GOT3 (cell line): ENCODE measurements at regions not wholly inside any gene's neighbourhood (a gene's known extent, or its start where the extent isn't known, plus 50 kb on each side); places are given as distances from the start of the nearest gene placed in this dataset.

Experiments used
- DNase-seq: peaks from one replicate; lab custom pipeline; 2025; ENCODE audit warnings: mixed read lengths; lab: John Stamatoyannopoulos, UW

DNA sequence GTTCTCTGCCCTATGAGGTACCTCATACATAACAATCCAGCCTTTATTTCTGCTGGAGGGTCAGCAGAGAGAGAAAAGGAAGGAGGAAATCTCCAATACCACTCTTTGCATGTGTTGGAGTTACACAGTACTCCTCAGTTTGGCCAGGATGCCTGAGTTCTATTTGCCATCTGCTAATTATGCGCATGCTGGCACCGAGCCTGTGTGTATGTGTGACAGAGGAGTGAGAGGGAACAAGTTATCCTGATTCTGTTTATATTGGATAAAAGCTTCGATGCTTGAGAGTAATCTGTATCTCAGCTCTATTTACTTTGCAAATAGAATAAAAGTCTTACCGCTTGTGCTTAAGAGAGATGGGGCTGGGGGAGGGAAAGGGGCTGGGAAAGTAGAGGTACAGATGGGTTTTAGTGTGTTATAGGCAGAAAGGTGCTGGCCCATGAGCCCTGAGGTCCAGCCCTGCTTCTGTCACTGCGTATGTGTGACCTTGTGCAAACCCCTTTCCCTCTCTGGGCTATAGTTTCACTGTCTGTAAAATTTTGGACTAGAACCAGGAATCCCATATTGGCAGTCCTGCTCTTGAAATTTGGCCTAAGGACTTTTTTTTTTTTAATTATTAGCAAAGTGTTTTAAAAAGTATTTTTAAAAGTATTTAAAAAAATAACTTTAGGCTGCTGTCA is 54.5 kb upstream of the PLXNA2 start:
- no peak for DNase-seq

GRCh38 chr1:208300084-208300770 is 56.0 kb upstream of the PLXNA2 start:
- no peak for DNase-seq

DNA sequence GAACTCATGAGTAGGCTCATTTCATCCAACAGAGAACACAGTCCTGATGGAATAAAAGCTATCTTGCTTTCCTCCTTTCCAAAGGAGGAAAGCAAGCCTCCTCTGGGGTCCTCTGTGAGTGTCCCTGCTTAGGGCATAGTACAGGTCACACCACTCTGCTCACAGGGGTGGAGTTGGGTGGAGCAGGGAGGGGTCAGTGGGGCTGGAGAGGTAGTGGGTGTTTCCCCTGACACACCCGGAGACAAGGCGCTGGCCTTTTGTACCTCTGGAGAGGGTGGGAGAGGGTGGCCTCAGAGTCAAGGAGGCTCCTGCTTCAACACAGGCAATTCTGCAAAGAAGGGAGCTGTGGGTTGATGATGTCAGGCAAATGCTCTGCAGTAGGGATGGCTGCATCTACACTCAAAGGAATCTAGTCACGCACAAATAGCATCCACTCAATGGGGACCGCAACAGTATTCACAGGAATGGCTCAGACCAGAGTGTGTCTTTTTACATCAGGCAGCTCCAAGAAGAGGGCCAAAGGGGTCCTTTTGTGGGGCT is 58.6 kb upstream of the PLXNA2 start:
- DNase-seq, result no peak

DNA sequence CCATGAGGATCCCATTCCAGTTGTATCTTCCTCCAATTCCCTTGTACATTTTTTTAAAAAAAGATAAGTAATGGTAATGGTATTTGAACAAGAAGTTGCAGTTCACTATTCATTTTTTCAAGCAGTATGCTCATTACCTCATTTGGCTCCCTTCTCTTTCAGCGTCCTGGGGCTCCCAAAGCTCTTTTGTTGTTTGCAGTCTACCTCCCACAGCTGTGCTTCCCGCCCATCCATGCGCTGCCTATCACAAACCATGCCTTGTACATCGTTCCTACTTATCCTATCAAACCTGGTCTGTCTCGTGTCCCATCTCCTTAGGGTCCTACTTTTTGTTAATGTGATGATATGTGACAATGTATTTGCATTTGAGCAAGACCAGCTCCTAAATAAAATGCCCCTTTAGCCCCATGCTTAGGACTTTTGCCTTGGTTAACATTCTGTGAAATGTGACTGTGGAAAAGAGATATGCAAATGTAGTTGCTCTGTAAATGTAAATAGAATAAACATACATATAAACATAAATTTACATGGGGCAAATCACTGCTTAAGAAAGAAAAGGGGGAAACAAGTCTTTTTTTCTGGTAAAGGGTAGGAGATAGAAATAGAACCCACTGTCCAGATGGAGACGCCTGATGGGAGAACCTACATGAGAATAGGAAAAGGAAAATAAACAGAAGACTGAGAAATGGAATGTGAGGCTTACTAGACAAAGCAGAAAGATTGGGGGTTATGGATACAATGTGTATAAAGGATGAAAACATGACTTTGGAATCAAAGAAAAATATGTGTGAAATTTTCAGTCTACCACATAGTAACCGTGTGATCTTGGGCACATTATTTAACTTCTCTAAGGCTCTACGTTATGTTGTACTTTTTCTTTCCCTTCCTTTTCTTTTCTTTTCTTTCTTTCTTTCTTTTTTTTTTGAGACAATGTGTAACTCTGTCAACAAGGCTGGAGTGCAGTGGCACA is 59.8 kb upstream of the PLXNA2 start:
- no peak for DNase-seq

DNA sequence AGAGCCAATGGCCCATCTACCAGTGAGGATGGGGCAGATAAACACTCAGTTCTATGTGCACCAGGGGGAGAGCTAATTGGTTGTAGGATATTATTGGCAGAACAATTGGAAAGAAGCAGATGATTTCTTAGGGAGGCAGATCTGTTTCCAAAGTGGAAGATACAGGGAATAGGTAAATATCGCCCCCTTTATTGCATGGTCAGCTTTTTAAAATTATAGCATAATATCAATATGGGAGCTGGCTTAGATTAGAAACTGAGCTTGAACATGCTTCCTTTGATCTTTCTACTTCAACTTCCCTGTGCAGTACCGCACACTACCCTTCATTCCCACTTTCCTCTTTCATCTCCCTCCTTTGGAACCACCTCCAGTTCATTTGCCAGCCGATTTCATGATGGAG is 64.0 kb upstream of the PLXNA2 start:
- DNase-seq, result no peak

GRCh38 chr1:208309771-208310170 is 65.6 kb upstream of the PLXNA2 start:
- DNase-seq, result no peak

GRCh38 chr1:208312706-208313105 is 68.5 kb upstream of the PLXNA2 start:
- DNase-seq, result no peak

- no peak for DNase-seq
Measured at GRCh38 chr1:208314431-208314830, 70.2 kb upstream of the PLXNA2 start.

DNA sequence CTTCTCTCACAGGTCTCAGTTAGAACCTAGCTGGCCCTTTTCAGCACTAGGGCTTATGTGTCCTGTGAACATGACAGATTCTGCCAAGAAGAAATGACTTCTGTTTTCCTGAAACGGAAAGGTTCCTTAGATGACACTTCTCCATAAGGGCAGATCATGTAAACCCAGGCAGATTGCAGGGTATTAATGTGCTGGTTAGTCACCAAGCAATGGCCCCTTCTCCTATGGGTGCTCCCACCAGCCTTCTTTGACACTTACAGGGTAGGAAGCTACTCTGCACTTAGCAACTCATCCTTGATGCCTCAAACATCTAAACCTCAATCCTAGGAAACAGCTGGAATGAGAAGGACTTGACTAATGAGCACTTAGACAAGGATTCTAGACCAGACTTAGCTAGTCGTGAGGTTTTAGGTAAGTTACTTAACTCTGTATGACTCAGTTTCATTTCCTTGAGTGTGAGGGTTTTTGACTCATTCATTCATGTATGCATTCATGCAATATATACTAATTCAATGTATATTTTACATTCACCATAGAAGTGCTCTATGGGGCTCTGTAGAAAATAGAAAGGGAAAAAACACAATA is 74.1 kb upstream of the PLXNA2 start:
- DNase-seq, result no peak

DNA sequence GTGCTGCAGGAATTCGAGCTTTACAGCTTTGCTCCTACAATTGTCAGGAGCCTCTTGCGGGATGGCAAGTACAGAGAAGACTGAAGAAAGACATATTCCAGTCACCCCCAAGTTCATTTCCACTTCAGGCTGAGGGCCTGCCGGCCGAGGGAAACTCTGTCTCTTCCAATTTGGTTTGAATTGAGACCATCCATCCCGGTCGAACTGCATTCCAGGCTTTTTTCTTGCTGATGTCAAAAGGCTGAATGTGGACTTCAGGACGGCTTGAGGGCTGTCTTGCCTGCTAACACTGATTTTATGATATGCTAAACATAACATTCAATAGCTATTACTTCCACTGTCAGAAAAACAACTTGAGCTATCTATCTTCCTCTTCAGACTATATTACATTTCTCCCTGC is 79.8 kb upstream of the PLXNA2 start:
- no peak for DNase-seq

GRCh38 chr1:208326033-208326432 is 81.8 kb upstream of the PLXNA2 start:
- DNase-seq, result no peak

GRCh38 chr1:208329300-208329699 is 85.1 kb upstream of the PLXNA2 start:
- DNase-seq, result no peak

DNA sequence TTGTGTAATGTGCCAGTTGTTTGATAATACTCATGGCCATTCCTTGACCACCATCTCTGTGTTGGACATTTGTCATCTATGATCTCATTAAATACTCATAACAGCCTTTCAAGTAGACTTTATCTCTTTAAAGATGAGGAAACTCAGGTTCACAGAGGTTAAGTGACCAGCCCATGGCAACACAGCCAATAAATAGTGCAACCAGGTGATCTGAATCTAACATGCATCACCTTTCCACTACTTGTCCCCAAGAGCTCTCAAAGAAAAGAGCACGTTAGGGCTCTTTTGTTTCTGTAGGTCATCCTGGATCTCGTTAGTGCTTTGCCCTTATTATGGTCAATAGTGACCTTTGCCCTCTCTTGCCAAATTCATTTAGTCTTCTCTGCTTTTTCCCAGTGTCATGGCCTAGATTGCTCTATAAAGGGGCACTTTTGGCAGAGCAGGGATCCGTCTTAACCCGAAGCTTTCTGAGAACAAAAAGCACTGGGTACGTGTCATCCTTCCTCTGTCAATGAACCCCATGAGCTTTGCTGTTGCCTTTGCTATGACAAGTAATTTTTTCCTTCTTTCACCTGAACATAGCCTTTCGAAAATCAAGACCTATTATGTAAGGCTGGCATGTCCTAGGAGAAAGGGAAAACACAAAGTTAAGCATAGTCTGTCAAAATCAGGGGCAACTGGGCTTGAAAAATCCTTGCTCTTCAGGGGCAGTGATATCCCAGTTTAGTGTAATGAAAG is 88.0 kb upstream of the PLXNA2 start:
- no peak for DNase-seq

DNA sequence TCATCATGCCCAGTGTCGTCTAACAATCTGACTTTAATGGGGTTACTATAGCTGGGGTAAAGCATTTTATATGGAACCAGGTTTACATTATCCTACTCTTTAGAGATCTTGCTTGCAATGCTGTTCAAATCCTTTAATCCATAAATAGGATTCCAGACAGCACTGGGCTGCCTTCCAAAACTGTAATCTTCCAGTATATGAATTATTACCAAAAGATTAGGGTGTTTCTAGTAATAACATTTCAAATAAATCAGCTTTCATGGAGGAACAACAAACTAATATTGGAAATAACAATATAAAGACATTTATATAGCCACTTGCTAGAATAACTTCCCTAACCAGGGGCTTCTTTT is 88.6 kb upstream of the PLXNA2 start:
- DNase-seq, result no peak

DNA sequence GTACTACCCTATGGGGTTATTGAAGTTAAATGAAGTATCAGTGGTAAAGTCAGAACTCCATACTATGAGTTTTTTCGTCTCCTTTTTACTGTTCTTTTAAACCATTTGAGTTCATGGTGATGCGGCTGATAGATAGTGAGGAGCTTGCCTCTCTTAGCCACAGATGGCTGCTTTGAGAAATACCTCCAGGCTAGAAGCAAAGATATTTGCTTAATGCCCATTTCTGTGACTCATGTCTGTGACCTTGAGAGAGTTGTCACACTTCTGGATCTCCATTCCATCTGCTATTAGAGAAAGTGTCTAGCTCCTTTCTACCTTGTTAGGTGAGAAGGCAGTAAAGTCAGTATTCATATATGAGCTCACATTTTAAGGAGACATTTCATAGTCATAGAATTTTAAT is 89.5 kb upstream of the PLXNA2 start:
- DNase-seq, result no peak

GRCh38 chr1:208335371-208336136 is 91.4 kb upstream of the PLXNA2 start:
- DNase-seq, result no peak

- DNase-seq, result no peak
Measured at GRCh38 chr1:208336137-208336518, 91.9 kb upstream of the PLXNA2 start.

DNA sequence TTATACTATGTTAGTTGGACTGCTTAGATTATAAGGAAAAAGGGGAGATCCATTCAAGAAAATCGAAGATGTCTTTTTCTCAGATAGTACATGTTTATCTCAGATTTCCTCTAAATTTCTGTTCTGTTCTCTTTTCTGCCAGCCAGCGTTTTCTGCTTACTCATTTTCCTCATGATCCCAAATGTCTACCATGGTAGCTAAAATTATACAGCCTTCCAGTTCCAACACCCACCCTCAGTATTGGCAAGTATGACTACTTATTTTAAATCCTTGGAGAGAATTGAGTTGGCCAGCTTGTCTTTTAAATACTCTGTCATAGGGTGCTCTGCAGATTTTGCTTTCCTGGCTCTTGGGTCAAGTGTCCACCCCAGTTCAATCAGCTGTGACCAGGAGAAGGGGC is 95.7 kb upstream of the PLXNA2 start:
- no peak for DNase-seq

- no peak for DNase-seq
Measured at GRCh38 chr1:208343226-208343625, 99.0 kb upstream of the PLXNA2 start.

GRCh38 chr1:208344202-208344857 is 100.1 kb upstream of the PLXNA2 start:
- no peak for DNase-seq
